Medulla oblongata (tissue), 1 donor: ENCODE measurements at regions not wholly inside any gene's neighbourhood (a gene's known extent, or its start where the extent isn't known, plus 50 kb on each side); places are given as distances from the start of the nearest gene placed in this dataset.
A peak's percentile ranks its signal among the peaks of the same experiment; 100 is the strongest.
"Not testable (repeated sequence)": the region's sequence is repeated elsewhere in the genome, so short reads cannot be mapped to it uniquely, and the experiment has no call there.

ENCODE experiments used
- DNase-seq: peaks from one replicate; pipeline ENCODE4 v3.0.0-alpha.2; 2015; ENCODE audit errors: extremely low spot score

- DNase-seq: no peak
Observed at GRCh38 chr6:156602066-156602385, 175.2 kb upstream of the ARID1B start.

GRCh38 chr6:156601152-156602065 lies 175.8 kb upstream of the ARID1B start:
- DNase-seq: no peak

GRCh38 chr6:156600678-156601077 lies 176.5 kb upstream of the ARID1B start:
- DNase-seq: no peak

DNA sequence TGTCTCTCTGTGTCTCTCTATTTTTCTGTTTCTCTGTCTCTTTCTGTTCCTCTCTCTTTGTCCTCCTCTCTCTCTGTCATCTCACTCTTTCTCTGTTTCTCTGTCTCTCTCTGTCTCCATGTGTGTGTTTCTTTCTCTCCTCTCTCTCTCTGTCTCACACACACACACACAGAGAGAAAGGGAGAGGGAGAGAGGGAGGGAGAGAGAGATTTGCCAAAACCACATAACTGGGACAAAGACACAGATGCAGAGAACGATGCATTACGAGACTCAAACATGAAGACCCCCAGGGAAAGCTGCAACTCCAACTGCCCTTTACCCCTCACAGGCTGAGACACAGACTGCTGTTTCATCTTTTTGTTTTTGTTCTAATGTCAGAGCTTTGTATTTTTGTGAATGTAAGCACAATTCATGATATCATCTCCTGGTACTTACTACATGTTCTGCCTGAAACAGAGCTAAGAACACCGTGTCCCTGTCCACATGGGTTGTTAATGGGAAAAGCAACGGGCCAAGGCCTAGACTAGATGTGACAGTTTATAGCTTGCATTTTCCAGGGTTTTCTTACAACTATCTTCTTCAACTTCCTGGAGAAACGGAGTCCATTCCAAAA lies 177.1 kb upstream of the ARID1B start:
- DNase-seq: peak; percentile 13

- no peak for DNase-seq
Observed at GRCh38 chr6:156599366-156599765, 177.8 kb upstream of the ARID1B start.

- DNase-seq: no peak
Observed at GRCh38 chr6:156598855-156599180, 178.4 kb upstream of the ARID1B start.

DNA sequence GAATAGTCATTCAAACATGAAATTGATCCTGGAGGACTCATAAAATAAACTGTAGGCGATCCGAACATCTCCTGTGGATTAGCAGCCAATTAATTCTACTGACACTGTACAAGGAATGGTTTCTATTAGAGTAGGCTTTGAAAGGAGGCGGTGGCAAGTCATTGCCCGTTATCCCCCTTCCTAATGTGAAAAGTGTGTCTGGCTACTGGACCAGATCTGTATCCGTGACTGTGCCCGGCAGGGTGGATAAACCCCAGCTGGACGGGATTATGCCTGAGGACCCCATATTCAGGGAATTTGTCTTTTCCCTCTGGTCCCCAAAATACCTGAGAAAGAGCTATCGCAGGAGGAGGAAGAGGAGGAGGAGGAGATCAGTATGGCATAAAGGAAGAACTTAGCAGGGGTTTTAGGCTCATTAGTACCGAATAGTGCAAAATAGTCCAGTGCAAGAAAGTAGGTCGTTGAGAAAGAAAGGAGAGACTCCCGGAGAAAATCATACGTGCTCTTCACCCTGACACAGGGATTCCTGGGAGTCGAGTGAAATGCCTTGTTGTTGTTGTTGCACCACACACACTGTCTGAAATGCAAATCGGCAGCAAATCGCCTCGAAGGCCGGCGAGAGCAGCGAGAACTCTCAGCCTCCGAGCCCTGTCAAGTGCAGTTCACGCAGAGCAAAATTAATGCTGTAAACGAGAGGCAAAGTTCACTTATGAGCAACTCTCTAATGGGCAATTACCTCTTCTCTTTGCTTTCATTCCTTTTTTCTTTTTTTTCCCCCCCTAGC lies 178.9 kb upstream of the ARID1B start:
- no peak for DNase-seq

GRCh38 chr6:156597095-156597494 lies 180.1 kb upstream of the ARID1B start:
- no peak for DNase-seq

GRCh38 chr6:156595476-156595875 lies 181.7 kb upstream of the ARID1B start:
- no peak for DNase-seq

DNA sequence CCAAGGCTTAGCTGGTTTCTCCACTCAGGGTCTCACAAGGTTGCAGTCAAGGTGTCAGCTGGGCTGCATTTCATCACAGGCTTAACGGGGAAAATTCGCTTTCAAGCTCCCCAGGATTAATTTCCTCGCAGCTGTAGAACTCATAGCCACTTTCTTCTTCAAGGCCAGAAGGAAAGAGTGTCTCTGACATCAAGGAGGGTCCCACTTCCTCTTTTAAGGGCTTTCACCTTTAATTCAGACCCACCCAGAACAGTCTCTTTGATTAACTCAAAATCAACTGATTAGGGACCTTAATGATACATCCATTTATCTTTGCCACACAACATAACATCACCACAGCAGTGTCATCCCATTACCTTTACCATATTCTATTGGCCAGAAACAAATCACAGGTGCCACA lies 183.3 kb upstream of the ARID1B start:
- no peak for DNase-seq

GRCh38 chr6:156593127-156593526 lies 184.1 kb upstream of the ARID1B start:
- no peak for DNase-seq

DNA sequence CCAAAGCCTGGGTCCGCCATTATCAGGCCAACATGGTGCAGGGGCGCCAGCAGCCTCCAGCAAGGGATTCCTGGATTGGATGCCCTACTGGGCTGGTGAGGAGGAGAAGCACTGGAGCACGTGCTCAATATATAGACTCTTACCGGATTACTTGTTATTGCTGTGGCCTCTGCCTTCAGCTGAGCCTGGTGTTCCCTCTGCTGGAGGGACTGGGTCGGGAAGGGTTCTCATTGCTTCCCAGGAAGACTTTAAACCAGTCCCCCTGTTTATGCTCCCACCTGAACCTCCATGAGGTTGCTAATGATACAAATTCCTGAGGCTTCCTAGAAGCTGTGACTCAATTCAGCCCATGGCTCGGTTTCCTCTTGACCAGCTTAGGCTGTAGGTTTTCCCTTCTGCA lies 186.7 kb upstream of the ARID1B start:
- no peak for DNase-seq

DNA sequence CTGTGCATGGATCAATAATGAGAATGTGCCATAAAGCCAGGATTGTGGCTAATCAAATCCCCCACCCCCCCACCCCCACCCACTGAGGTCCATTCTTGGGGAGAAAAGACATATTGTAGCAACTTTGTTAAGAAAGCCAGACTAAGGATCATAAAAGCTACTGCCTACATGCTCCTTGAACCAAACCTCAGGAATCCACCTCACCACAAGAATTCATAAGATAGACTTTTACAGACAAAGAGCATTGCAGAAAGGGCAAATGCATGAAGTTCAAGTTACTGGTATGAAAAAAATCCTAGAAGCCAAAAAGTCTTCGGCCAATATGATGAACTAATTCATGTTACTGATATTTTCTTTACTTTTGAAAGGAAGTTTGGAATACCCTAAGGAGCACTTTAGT lies 187.9 kb upstream of the ARID1B start:
- DNase-seq: no peak

GRCh38 chr6:156587751-156588301 lies 189.4 kb upstream of the ARID1B start:
- DNase-seq: no peak

- no peak for DNase-seq
Observed at GRCh38 chr6:156587071-156587470, 190.1 kb upstream of the ARID1B start.

- no peak for DNase-seq
Observed at GRCh38 chr6:156585859-156586258, 191.3 kb upstream of the ARID1B start.

DNA sequence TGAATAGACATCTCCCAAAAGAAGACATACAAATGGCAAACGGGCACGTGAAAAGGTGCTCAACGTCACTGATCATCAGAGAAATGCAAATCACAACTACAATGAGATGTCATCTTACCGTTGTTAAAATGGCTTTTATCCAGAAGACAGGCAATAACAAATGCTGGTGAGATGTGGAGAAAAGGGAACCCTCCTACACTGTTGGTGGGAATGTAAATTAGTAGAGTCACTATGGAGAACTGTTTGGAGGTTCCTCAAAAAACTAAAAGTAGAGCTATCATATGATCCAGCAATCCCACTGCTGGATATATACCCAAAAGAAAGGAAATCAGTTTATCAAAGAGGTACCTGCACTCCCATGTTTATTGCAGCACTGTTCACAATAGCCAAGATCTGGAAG lies 193.1 kb upstream of the ARID1B start:
- not testable (repeated sequence) for DNase-seq

DNA sequence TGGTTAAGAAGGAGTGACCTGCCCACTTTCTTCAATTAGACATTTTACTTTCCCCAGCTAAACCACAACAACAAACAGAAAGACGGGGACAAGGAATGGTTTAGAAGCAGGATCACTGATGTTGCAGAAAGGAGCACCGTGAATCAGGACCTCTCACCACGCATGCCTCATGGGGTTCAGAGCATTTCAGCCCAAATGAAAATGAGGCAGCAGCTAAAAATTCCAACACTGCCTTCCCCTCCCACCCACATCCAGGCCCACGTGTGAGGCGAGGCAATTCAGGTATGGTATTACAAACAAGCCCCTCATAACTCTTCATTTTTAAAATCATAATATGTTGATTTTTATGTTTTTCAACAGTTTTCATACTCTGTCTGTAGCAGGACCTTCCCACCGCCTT lies 194.1 kb upstream of the ARID1B start:
- no peak for DNase-seq

DNA sequence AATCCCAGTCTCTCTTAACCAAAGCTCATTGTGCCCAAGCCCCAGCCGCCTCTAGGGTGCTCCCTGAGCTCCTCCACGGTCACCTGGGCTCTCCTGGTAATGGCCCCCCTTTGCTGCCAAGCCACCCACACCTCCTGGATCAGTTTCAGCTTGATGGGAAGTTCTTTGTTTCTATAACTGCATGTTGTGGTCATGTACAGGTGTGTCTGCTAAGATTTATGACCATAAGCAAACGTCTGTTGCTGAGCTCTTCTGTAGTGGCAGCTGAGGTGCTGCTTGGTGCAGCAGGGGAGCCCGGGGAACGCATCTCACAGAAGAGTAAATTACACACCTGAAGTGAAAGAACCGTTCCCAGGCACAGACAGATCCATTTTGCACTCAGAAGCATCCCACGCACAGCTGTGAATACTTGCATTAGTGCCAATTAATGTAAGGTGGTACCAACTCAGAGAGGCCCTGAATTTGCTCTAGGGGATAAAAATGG lies 194.6 kb upstream of the ARID1B start:
- no peak for DNase-seq

GRCh38 chr6:156579564-156579963 lies 197.6 kb upstream of the ARID1B start:
- DNase-seq: no peak

- DNase-seq: no peak
Observed at GRCh38 chr6:156577749-156578148, 199.4 kb upstream of the ARID1B start.

DNA sequence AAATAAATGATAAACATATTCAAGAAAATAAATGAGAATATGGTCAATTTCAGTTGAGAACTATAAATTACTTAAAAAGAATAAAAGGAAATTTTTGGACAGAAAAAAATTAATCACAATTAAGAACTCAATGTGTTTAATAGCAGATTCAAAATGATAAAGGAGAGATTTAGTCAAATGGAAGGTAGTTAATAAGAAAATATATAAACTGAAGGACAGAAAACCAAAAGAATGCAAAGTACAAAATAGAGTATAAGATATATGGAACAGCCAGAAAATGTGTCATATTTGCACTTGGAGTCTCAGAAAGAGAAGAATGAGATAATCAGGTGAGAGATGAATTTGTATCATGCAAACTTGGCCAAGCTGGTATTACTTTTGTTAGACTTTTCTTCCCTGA lies 201.8 kb upstream of the ARID1B start:
- DNase-seq: no peak

DNA sequence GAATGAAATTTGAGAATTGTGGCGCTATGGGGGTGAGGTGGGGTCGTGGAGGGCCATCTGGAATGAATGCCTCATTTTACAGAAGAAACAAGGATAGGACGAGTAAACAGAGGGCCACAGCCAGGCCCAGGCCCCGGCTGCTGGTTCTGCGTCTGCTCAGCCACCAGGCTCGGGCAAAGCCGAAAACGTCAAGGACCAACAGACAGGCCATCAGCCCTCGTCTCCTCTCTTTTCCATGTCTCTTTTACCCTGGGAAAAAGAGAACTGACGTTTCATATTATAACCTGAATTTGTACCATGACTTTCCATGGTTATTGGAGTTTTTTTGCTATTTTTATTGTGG lies 212.4 kb upstream of the ARID1B start:
- DNase-seq: no peak
